ENCODE measurements at regions not wholly inside any gene's neighbourhood (a gene's known extent, or its start where the extent isn't known, plus 50 kb on each side); places are given as distances from the start of the nearest gene placed in this dataset.
"Not testable (repeated sequence)": the region's sequence is repeated elsewhere in the genome, so short reads cannot be mapped to it uniquely, and the experiment has no call there.

DNA sequence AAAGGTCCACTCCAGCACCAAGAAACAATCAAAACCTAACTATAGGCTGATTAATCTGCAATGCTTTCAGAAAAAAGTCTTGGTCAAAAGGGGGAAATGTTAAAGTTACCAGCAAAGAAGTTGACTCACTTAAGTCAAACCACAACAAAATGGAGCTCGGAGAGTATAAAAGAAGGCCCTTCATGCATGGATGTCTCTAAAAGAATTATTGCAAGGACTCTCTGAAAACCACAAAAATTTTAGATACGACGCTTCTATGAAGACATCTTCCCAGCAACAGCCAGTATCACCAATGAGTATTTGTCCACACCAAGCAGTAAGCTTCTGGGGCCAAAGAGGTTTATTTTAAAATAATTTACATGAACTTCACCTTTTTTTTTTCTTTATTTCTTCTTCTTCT, 1327.4 kb upstream of the CDH18 start:
- in situ Hi-C loops (cut with MboI; ENCODE audit: low pct_ligation_motif_present in 1 of 4, low pct_unique_long_range_greater_than_20kb in 1 of 4, low sequenced_read_pairs in 3 of 4); H3K27ac ChIP-seq; H3K4me3 ChIP-seq; H3K4me1 ChIP-seq; intact Hi-C loops (cut with DNase I; ENCODE audit: low total_unique reads); DNase-seq; H3K27me3 ChIP-seq; H3K9me3 ChIP-seq; H3K36me3 ChIP-seq: not testable (repeated sequence)
- WGBS, 2 donors (ENCODE audit: low coverage in 1 of 2), result 83 to 86% methylated on average over 3 of the region's 3 CpGs

GRCh38 chr5:21301205-21301604, 1313.2 kb upstream of the CDH18 start:
- H3K4me3 ChIP-seq; H3K4me1 ChIP-seq; H3K9me3 ChIP-seq; H3K27me3 ChIP-seq; DNase-seq; in situ Hi-C loops (cut with MboI; ENCODE audit: low pct_ligation_motif_present in 1 of 4, low pct_unique_long_range_greater_than_20kb in 1 of 4, low sequenced_read_pairs in 3 of 4); H3K36me3 ChIP-seq; H3K27ac ChIP-seq; intact Hi-C loops (cut with DNase I; ENCODE audit: low total_unique reads): not testable (repeated sequence)

- H3K4me1 ChIP-seq; H3K36me3 ChIP-seq; H3K27ac ChIP-seq; H3K9me3 ChIP-seq; H3K27me3 ChIP-seq; DNase-seq; H3K4me3 ChIP-seq; in situ Hi-C loops (cut with MboI; ENCODE audit: low pct_ligation_motif_present in 1 of 4, low pct_unique_long_range_greater_than_20kb in 1 of 4, low sequenced_read_pairs in 3 of 4); intact Hi-C loops (cut with DNase I; ENCODE audit: low total_unique reads): not testable (repeated sequence)
- 36 to 59% methylated on average over 2 of the region's 2 CpGs for WGBS, 2 donors (ENCODE audit: low coverage in 1 of 2)
These were observed 1286.4 kb upstream of the CDH18 start for GRCh38 chr5:21274361-21274760.

- no peaks in the 10 kb centered on the region for H3K36me3 ChIP-seq
- intact Hi-C loops (cut with DNase I; ENCODE audit: low total_unique reads), result no loop called here
- in situ Hi-C loops (cut with MboI; ENCODE audit: low pct_ligation_motif_present in 1 of 4, low pct_unique_long_range_greater_than_20kb in 1 of 4, low sequenced_read_pairs in 3 of 4), result no loop called here
- WGBS, 2 donors (ENCODE audit: low coverage in 1 of 2), result 52 to 57% methylated on average over 2 of the region's 2 CpGs
- H3K4me3 ChIP-seq, result no peak overlapping the region
- H3K27ac ChIP-seq, result no peak overlapping the region
- H3K27me3 ChIP-seq, result no peaks in the 10 kb centered on the region
- TF ChIP-seq EP300 (IDR thresholded peaks at IDR 0.05; ENCODE audit: low read depth) (no peak), POLR2A (IDR thresholded peaks at IDR 0.05) (no peak), POLR2AphosphoS5 (IDR thresholded peaks at IDR 0.05) (no peak)
- TF ChIP-seq, protein P1, sequence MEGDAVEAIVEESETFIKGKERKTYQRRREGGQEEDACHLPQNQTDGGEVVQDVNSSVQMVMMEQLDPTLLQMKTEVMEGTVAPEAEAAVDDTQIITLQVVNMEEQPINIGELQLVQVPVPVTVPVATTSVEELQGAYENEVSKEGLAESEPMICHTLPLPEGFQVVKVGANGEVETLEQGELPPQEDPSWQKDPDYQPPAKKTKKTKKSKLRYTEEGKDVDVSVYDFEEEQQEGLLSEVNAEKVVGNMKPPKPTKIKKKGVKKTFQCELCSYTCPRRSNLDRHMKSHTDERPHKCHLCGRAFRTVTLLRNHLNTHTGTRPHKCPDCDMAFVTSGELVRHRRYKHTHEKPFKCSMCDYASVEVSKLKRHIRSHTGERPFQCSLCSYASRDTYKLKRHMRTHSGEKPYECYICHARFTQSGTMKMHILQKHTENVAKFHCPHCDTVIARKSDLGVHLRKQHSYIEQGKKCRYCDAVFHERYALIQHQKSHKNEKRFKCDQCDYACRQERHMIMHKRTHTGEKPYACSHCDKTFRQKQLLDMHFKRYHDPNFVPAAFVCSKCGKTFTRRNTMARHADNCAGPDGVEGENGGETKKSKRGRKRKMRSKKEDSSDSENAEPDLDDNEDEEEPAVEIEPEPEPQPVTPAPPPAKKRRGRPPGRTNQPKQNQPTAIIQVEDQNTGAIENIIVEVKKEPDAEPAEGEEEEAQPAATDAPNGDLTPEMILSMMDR (IDR thresholded peaks at IDR 0.05), result no peak
- H3K9me3 ChIP-seq, result peaks cover 0 to under 1% of the 10 kb centered on the region in 2 donors
- no peak for DNase-seq
- no peaks in the 10 kb centered on the region for H3K4me1 ChIP-seq
These were observed 1275.4 kb upstream of the CDH18 start for GRCh38 chr5:21263361-21263760.

GRCh38 chr5:21254161-21254560, 1266.2 kb upstream of the CDH18 start:
- TF ChIP-seq EP300 (IDR thresholded peaks at IDR 0.05; ENCODE audit: low read depth) (no peak), POLR2AphosphoS5 (IDR thresholded peaks at IDR 0.05) (no peak), POLR2A (IDR thresholded peaks at IDR 0.05) (no peak)
- TF ChIP-seq, protein P1 (IDR thresholded peaks at IDR 0.05), result no peak
- no peak for DNase-seq
- Histone ChIP-seq H3K9me3 (peaks cover 3 to 10% of the 10 kb centered on the region in 2 donors), H3K27ac (no peak overlapping the region), H3K27me3 (no peaks in the 10 kb centered on the region), H3K36me3 (no peaks in the 10 kb centered on the region), H3K4me3 (no peak overlapping the region), H3K4me1 (no peaks in the 10 kb centered on the region)
- in situ Hi-C loops (cut with MboI; ENCODE audit: low pct_ligation_motif_present in 1 of 4, low pct_unique_long_range_greater_than_20kb in 1 of 4, low sequenced_read_pairs in 3 of 4), result no loop called here
- 47 to 69% methylated on average over 2 to 3 of the region's 3 CpGs for WGBS, 2 donors (ENCODE audit: low coverage in 1 of 2)
- intact Hi-C loops (cut with DNase I; ENCODE audit: low total_unique reads), result no loop called here

GRCh38 chr5:21244982-21245381, 1257.0 kb upstream of the CDH18 start:
- TF ChIP-seq POLR2A (IDR thresholded peaks at IDR 0.05) (no peak), EP300 (IDR thresholded peaks at IDR 0.05; ENCODE audit: low read depth) (no peak), POLR2AphosphoS5 (IDR thresholded peaks at IDR 0.05) (no peak)
- TF ChIP-seq, protein P1 (IDR thresholded peaks at IDR 0.05), result no peak
- H3K9me3 ChIP-seq, result peaks cover 0 to 4% of the 10 kb centered on the region in 2 donors
- no peaks in the 10 kb centered on the region for H3K36me3 ChIP-seq
- intact Hi-C loops (cut with DNase I; ENCODE audit: low total_unique reads), result no loop called here
- H3K4me3 ChIP-seq, result no peak overlapping the region
- H3K27me3 ChIP-seq, result no peaks in the 10 kb centered on the region
- in situ Hi-C loops (cut with MboI; ENCODE audit: low pct_ligation_motif_present in 1 of 4, low pct_unique_long_range_greater_than_20kb in 1 of 4, low sequenced_read_pairs in 3 of 4), result no loop called here
- H3K27ac ChIP-seq, result no peak overlapping the region
- WGBS, 2 donors (ENCODE audit: low coverage in 1 of 2), result 51 to 67% methylated on average over 1 to 3 of the region's 3 CpGs
- no peaks in the 10 kb centered on the region for H3K4me1 ChIP-seq
- DNase-seq, result no peak

Measured in transverse colon (tissue), 4 donors.